SU-DHL-6 (cell line): ENCODE measurements at regions not wholly inside any gene's neighbourhood (a gene's known extent, or its start where the extent isn't known, plus 50 kb on each side); places are given as distances from the start of the nearest gene placed in this dataset.

Experiments
- H2AFZ ChIP-seq: fragments of 200-600 bp; sonication (generic); 2 replicates; pipeline ENCODE4 v1.6.1; 2014; ENCODE audit warnings: low read depth, mild to moderate bottlenecking, moderate library complexity, mixed read lengths, antibody characterized with exemption, low read length; ENCODE audit not compliant: severe bottlenecking
- H3F3A ChIP-seq: fragments of 200-600 bp; shearing (Covaris generic); 2 replicates; pipeline ENCODE4 v1.6.0; 2016; ENCODE audit warnings: antibody characterized with exemption, mild to moderate bottlenecking; ENCODE audit not compliant: insufficient read depth
- H3K27ac ChIP-seq: fragments of 200-600 bp; sonication (generic); 2 replicates; pipeline ENCODE4 v1.5.1; 2016; ENCODE audit warnings: low read depth, mild to moderate bottlenecking, low read length, moderate library complexity, mixed read lengths
- H3K27me3 ChIP-seq: fragments of 200-600 bp; sonication (generic), shearing (Covaris generic); 2 replicates; pipeline ENCODE4 v1.6.0; 2014; ENCODE audit warnings: mild to moderate bottlenecking, low read length
- H3K36me3 ChIP-seq: fragments of 200-600 bp; sonication (generic); 2 replicates; pipeline ENCODE4 v1.6.1; 2014; ENCODE audit warnings: mild to moderate bottlenecking, low read length, mixed read lengths
- H3K4me2 ChIP-seq: fragments of 300-600, 200-600 bp; shearing (Covaris generic), sonication (generic); 2 replicates; pipeline ENCODE4 v1.6.0; 2014; ENCODE audit warnings: low read length, low read depth, mild to moderate bottlenecking; ENCODE audit not compliant: poor library complexity, severe bottlenecking
- H3K4me3 ChIP-seq: fragments of 200-600 bp; sonication (generic); 2 replicates; pipeline ENCODE4 v1.5.1; 2014; ENCODE audit warnings: antibody characterized with exemption, low read length, mild to moderate bottlenecking, mixed read lengths; ENCODE audit not compliant: insufficient read depth, poor library complexity, severe bottlenecking
- H3K79me2 ChIP-seq: fragments of 200-600 bp; sonication (generic); 2 replicates; pipeline ENCODE4 v1.6.1; 2014; ENCODE audit warnings: mild to moderate bottlenecking, low read length, moderate library complexity; ENCODE audit not compliant: insufficient read depth
- H3K9ac ChIP-seq: fragments of 200-600 bp; sonication (generic); 2 replicates; pipeline ENCODE4 v1.7.0; 2014; ENCODE audit warnings: mild to moderate bottlenecking, low read length
- H3K9me2 ChIP-seq: fragments of 200-600 bp; sonication (generic); replicated peaks from 2 replicates; pipeline ENCODE4 v1.6.1; 2014; ENCODE audit warnings: low read length; ENCODE audit not compliant: insufficient read depth
- H3K9me3 ChIP-seq: fragments of 200-600 bp; sonication (generic); 2 replicates; pipeline ENCODE4 v1.6.1; 2014; ENCODE audit warnings: low read length, mixed read lengths; ENCODE audit not compliant: insufficient read depth
- H4K20me1 ChIP-seq: fragments of 200-600 bp; sonication (generic); 2 replicates; pipeline ENCODE4 v1.6.1; 2014; ENCODE audit warnings: low read depth, mild to moderate bottlenecking, antibody characterized with exemption, low read length, moderate library complexity, mixed read lengths
- EZH2phosphoT487 ChIP-seq: fragments of 200-600 bp; sonication (generic), shearing (Covaris generic); conservative IDR thresholded peaks from 2 replicates; pipeline ENCODE4 v1.6.1; 2018; ENCODE audit warnings: mild to moderate bottlenecking, antibody characterized with exemption, low read length, moderate library complexity, mixed read lengths
- TF ChIP-seq, protein P1 (sequence below): fragments of 200-600 bp; sonication (generic); IDR thresholded peaks from one replicate; pipeline ENCODE4 v1.5.1; 2017; ENCODE audit warnings: antibody characterized with exemption, mild to moderate bottlenecking, low read length, moderate library complexity; ENCODE audit not compliant: insufficient read depth, poor library complexity, severe bottlenecking

DNA sequence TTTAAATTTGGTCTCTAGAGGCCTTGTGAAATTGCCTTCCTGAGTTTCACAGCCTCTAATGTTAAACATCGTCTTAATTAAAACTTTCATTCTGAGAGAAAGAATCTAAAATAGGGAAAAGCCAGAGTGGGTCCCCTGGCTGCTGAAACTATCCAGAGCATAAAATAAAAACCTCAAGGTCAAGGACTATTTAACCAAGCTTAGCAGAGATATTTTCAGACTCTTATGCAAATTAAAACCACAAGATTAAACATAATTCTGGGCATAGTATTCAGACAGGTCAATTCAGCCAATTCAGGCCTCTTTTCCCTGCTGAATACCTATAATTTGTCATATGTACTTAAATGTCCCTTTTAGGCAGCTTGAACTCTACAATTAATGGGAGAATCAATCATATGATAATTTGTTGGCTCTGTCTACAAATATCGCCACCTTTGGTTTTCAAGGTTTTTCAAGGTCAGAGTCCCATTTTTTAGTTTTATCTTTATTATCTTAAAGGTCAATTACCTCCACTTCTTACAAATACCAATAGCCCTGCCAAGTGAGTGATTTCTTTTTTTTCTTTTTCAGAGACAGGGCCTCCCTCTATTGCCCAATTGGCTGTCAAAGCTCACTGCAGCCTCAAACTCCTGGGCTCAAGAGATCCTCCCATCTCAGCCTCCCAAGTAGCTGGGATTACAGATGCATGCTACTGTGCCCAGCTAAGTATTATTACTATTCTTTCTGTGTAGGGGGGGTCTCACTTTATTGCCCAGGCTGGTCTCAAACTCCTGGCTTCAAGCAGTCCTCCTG is 257.1 kb downstream of the PHLDA1 start:
- H3K4me2 ChIP-seq = no peak overlapping the region
- no peaks in the 10 kb centered on the region for H4K20me1 ChIP-seq
- H3K79me2 ChIP-seq = no peaks in the 10 kb centered on the region
- no peaks in the 10 kb centered on the region for H3F3A ChIP-seq
- no peaks in the 10 kb centered on the region for H3K9me3 ChIP-seq
- H3K9me2 ChIP-seq = no peaks in the 10 kb centered on the region
- H3K27ac ChIP-seq = no peak overlapping the region
- H3K36me3 ChIP-seq = no peaks in the 10 kb centered on the region
- H3K27me3 ChIP-seq = no peaks in the 10 kb centered on the region
- H2AFZ ChIP-seq = no peak overlapping the region
- H3K9ac ChIP-seq = no peak overlapping the region
- no peak overlapping the region for H3K4me3 ChIP-seq
- TF ChIP-seq EZH2phosphoT487 = no peak
- TF ChIP-seq, protein P1, sequence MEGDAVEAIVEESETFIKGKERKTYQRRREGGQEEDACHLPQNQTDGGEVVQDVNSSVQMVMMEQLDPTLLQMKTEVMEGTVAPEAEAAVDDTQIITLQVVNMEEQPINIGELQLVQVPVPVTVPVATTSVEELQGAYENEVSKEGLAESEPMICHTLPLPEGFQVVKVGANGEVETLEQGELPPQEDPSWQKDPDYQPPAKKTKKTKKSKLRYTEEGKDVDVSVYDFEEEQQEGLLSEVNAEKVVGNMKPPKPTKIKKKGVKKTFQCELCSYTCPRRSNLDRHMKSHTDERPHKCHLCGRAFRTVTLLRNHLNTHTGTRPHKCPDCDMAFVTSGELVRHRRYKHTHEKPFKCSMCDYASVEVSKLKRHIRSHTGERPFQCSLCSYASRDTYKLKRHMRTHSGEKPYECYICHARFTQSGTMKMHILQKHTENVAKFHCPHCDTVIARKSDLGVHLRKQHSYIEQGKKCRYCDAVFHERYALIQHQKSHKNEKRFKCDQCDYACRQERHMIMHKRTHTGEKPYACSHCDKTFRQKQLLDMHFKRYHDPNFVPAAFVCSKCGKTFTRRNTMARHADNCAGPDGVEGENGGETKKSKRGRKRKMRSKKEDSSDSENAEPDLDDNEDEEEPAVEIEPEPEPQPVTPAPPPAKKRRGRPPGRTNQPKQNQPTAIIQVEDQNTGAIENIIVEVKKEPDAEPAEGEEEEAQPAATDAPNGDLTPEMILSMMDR = no peak

DNA sequence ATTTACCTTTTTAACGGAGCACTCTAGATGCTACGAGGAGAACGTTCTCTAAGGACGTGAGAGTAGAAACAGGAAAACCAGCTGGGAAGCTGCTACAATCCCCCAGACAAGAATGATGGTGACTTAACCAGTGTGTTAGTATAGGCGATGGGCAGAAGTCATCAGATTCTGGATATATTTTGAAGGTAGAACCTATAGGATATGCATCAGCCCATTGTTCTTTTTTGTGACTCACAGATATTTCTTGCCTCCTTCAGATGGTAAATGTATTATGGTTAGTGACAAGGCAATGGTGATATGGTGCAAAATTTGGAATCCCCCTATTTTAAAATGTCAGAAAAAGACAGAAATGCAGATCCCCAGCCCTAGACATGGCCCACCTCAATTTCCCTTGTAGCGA is 258.2 kb downstream of the PHLDA1 start:
- Histone ChIP-seq H2AFZ (no peak overlapping the region), H3K27me3 (no peaks in the 10 kb centered on the region), H3K4me3 (no peak overlapping the region), H3K4me2 (no peak overlapping the region), H3K9ac (no peak overlapping the region), H3K27ac (no peak overlapping the region), H3K36me3 (no peaks in the 10 kb centered on the region), H4K20me1 (no peaks in the 10 kb centered on the region), H3K79me2 (no peaks in the 10 kb centered on the region), H3K9me3 (no peaks in the 10 kb centered on the region), H3F3A (no peaks in the 10 kb centered on the region), H3K9me2 (no peaks in the 10 kb centered on the region)
- TF ChIP-seq, protein P1 = no peak
- TF ChIP-seq EZH2phosphoT487 = no peak

DNA sequence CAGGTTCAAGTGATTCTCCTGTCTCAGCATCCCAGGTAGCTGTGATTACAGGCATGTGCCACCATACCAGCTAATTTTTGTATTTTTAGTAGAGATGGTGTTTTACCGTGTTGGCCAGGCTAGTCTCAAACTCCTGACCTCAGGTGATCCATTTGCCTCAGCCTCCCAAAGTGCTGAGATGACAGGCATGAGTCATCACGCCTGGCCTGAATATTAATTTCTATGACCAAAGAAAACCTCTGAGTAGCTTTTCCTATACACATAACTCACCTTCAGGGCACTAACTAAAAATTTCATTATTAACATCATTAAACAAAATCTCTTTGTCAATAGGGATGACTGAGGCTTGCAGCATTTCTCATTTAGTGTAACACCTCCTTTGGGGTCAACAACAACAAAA is 259.6 kb upstream of the KRR1 start:
- no peak overlapping the region for H3K4me2 ChIP-seq
- TF ChIP-seq EZH2phosphoT487 = no peak
- TF ChIP-seq, protein P1 = no peak
- no peaks in the 10 kb centered on the region for H3K27me3 ChIP-seq
- no peaks in the 10 kb centered on the region for H3K79me2 ChIP-seq
- no peaks in the 10 kb centered on the region for H3F3A ChIP-seq
- no peaks in the 10 kb centered on the region for H3K9me2 ChIP-seq
- H3K27ac ChIP-seq = no peak overlapping the region
- no peaks in the 10 kb centered on the region for H4K20me1 ChIP-seq
- H2AFZ ChIP-seq = no peak overlapping the region
- H3K9me3 ChIP-seq = no peaks in the 10 kb centered on the region
- no peak overlapping the region for H3K9ac ChIP-seq
- H3K36me3 ChIP-seq = no peaks in the 10 kb centered on the region
- no peak overlapping the region for H3K4me3 ChIP-seq
